ENCODE measurements at regions not wholly inside any gene's neighbourhood (a gene's known extent, or its start where the extent isn't known, plus 50 kb on each side); places are given as distances from the start of the nearest gene placed in this dataset.

- intact Hi-C loops (cut with micrococcal nuclease): no loop called here
- Mint-ChIP-seq H3K4me3 (no peak overlapping the region), H3K9me3 (ENCODE audit: insufficient read depth) (no peaks in the 10 kb centered on the region), H3K4me1 (peaks cover 3% of the 10 kb centered on the region), H3K27me3 (no peaks in the 10 kb centered on the region), H3K27ac (no peak overlapping the region)
- Histone ChIP-seq H3K4me3 (ENCODE audit: control extremely low read depth in 1 of 5, extremely low read depth in 1 of 5, insufficient read depth in 1 of 5, low read depth in 2 of 5, low read length in 4 of 5) (no peak overlapping the region), H3K27me3 (replicated peaks in 1 of 4; ENCODE audit: control extremely low read depth in 1 of 4, control insufficient read depth in 3 of 4, insufficient read depth in 4 of 4, low read length in 3 of 4) (no peaks in the 10 kb centered on the region), H3K36me3 (replicated peaks in 1 of 2; ENCODE audit: control extremely low read depth in 1 of 2, control insufficient read depth in 1 of 2, extremely low read depth in 1 of 2, insufficient read depth in 2 of 2, low read length in 1 of 2) (no peaks in the 10 kb centered on the region), H3K9ac (ENCODE audit: low read length) (no peak overlapping the region), H3K79me2 (ENCODE audit: control insufficient read depth, insufficient read depth, low read length) (no peaks in the 10 kb centered on the region), H4K20me1 (ENCODE audit: control insufficient read depth, insufficient read depth, low read length, poor library complexity, severe bottlenecking) (no peaks in the 10 kb centered on the region), H2AFZ (ENCODE audit: insufficient read depth, low read depth, low read length, poor library complexity, severe bottlenecking) (no peak overlapping the region), H3K9me3 (ENCODE audit: control extremely low read depth in 1 of 3, control insufficient read depth in 2 of 3, insufficient read depth in 1 of 3, low read length in 2 of 3) (no peaks in the 10 kb centered on the region), H3K27ac (ENCODE audit: low read length in 2 of 2) (no peak overlapping the region), H3K4me2 (replicated peaks; ENCODE audit: low read depth, low read length, poor library complexity, severe bottlenecking) (no peak overlapping the region), H3K4me1 (ENCODE audit: control insufficient read depth in 2 of 2, insufficient read depth in 2 of 2, low read length in 2 of 2) (no peaks in the 10 kb centered on the region)
- WGBS (ENCODE audit: insufficient coverage): no CpG with 5 or more reads among the region's 2 CpGs
- no peak for ATAC-seq (ENCODE audit: low read depth)
- no peak for TF ChIP-seq EZH2 (IDR thresholded peaks at IDR 0.05; ENCODE audit: borderline replicate concordance, insufficient read depth, low read depth, low read length, poor library complexity, severe bottlenecking)
- no peak for TF ChIP-seq CTCF (IDR thresholded peaks at IDR 0.05)
- no peak for DNase-seq
- ChIA-PET CTCF (no interaction called here), POLR2A (no interaction called here)
Observed at GRCh38 chr13:84980571-84980970, 818.6 kb downstream of the SLITRK6 start.

GRCh38 chr13:84978851-84979250 lies 820.4 kb downstream of the SLITRK6 start:
- Mint-ChIP-seq H3K4me3 (no peak overlapping the region), H3K27ac (no peak overlapping the region), H3K27me3 (no peaks in the 10 kb centered on the region), H3K4me1 (peaks cover 3% of the 10 kb centered on the region), H3K9me3 (ENCODE audit: insufficient read depth) (peaks cover 3% of the 10 kb centered on the region)
- H3K36me3 ChIP-seq (replicated peaks in 1 of 2; ENCODE audit: control extremely low read depth in 1 of 2, control insufficient read depth in 1 of 2, extremely low read depth in 1 of 2, insufficient read depth in 2 of 2, low read length in 1 of 2): no peaks in the 10 kb centered on the region
- no peak overlapping the region for H3K9ac ChIP-seq (ENCODE audit: low read length)
- H3K4me3 ChIP-seq (ENCODE audit: control extremely low read depth in 1 of 5, extremely low read depth in 1 of 5, insufficient read depth in 1 of 5, low read depth in 2 of 5, low read length in 4 of 5): no peak overlapping the region
- ChIA-PET CTCF (no interaction called here), POLR2A (no interaction called here)
- no peak overlapping the region for H2AFZ ChIP-seq (ENCODE audit: insufficient read depth, low read depth, low read length, poor library complexity, severe bottlenecking)
- H3K27me3 ChIP-seq (replicated peaks in 1 of 4; ENCODE audit: control extremely low read depth in 1 of 4, control insufficient read depth in 3 of 4, insufficient read depth in 4 of 4, low read length in 3 of 4): no peaks in the 10 kb centered on the region
- no peaks in the 10 kb centered on the region for H4K20me1 ChIP-seq (ENCODE audit: control insufficient read depth, insufficient read depth, low read length, poor library complexity, severe bottlenecking)
- intact Hi-C loops (cut with micrococcal nuclease): no loop called here
- no peak overlapping the region for H3K4me2 ChIP-seq (replicated peaks; ENCODE audit: low read depth, low read length, poor library complexity, severe bottlenecking)
- H3K79me2 ChIP-seq (ENCODE audit: control insufficient read depth, insufficient read depth, low read length): no peaks in the 10 kb centered on the region
- TF ChIP-seq EZH2 (IDR thresholded peaks at IDR 0.05; ENCODE audit: borderline replicate concordance, insufficient read depth, low read depth, low read length, poor library complexity, severe bottlenecking) (no peak), CTCF (IDR thresholded peaks at IDR 0.05) (no peak)
- H3K27ac ChIP-seq (ENCODE audit: low read length in 2 of 2): no peak overlapping the region
- no peak for ATAC-seq (ENCODE audit: low read depth)
- no peaks in the 10 kb centered on the region for H3K9me3 ChIP-seq (ENCODE audit: control extremely low read depth in 1 of 3, control insufficient read depth in 2 of 3, insufficient read depth in 1 of 3, low read length in 2 of 3)
- DNase-seq: no peak
- H3K4me1 ChIP-seq (ENCODE audit: control insufficient read depth in 2 of 2, insufficient read depth in 2 of 2, low read length in 2 of 2): no peaks in the 10 kb centered on the region

Data from B cell (primary cell).